ENCODE measurements at regions not wholly inside any gene's neighbourhood (a gene's known extent, or its start where the extent isn't known, plus 50 kb on each side); places are given as distances from the start of the nearest gene placed in this dataset.
"Not testable (repeated sequence)": the region's sequence is repeated elsewhere in the genome, so short reads cannot be mapped to it uniquely, and the experiment has no call there.

DNA sequence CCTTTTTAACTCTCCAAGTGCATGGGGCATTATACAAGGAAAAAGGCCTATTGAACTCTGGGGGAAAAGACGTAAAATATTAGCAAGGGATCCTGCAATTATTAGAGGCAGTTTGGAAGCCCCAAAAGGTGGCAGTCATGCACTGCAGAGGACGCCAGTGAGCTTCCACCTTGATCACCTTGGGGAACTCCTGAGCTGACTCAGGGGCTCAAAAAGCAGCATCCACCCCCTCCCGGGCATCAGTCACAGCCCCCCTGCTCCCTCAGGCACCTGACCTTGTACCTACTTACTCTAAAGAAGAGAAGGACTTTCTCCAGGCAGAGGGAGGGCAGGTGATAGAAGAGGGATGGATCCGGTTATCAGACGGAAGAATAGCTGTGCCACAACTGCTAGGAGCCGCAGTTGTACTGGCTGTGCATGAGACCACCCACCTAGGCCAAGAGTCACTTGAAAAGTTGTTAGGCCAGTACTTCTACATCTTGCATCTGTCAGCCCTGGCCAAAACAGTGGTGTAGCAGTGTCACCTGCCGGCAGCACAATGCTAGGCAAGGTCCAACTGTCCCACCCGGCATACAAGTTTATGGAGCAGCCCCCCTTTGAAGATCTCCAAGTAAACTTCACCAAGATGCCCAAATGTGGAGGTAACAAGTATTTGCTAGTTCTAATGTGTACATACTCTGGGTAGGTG, 601.6 kb downstream of the UQCRFS1 start:
- H3K27me3 Mint-ChIP-seq; H3K27ac ChIP-seq (ENCODE audit: low read depth, low read length); H3K4me3 Mint-ChIP-seq; H3K4me1 ChIP-seq (ENCODE audit: insufficient read depth, low read length); H3K4me1 Mint-ChIP-seq; H3K9me3 ChIP-seq (ENCODE audit: low read length); H3K4me3 ChIP-seq (ENCODE audit: low read length); H3K36me3 ChIP-seq (ENCODE audit: insufficient read depth, low read length); CTCF ChIA-PET; H3K27me3 ChIP-seq (ENCODE audit: insufficient read depth, low read length, poor library complexity, severe bottlenecking); H3K27ac Mint-ChIP-seq; POLR2A ChIA-PET; DNase-seq: not testable (repeated sequence)
- peaks cover 17 to 34% (median 25%) of the 10 kb centered on the region in 5 donors for H3K9me3 Mint-ChIP-seq
- peaks cover 0 to 29% (median 0%) of the 10 kb centered on the region in 3 donors for H3K36me3 Mint-ChIP-seq

DNA sequence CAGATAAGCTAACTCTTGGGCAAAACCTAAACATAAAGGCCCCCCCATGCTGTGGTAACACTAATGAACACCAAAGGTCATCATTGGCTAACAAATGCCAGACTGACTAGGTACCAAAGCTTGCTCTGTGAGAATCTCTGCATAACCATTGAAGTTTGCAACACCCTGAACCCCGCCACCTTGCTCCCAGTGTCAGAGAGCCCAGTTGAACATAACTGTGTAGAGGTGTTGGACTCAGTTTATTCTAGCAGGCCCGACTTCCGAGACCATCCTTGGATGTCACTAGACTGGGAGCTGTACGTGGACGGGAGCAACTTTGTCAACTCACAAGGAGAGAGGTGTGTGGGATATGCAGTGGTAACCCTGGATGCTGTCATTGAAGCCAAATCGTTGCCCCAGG, 602.2 kb downstream of the UQCRFS1 start:
- H3K4me1 ChIP-seq (ENCODE audit: insufficient read depth, low read length): no peaks in the 10 kb centered on the region
- H3K4me3 Mint-ChIP-seq: no peak overlapping the region
- H3K9me3 ChIP-seq (ENCODE audit: low read length): no peaks in the 10 kb centered on the region
- no peak for DNase-seq
- no peaks in the 10 kb centered on the region for H3K4me1 Mint-ChIP-seq
- H3K36me3 ChIP-seq (ENCODE audit: insufficient read depth, low read length): no peaks in the 10 kb centered on the region
- H3K27me3 Mint-ChIP-seq: no peaks in the 10 kb centered on the region
- H3K36me3 Mint-ChIP-seq: peaks cover 0 to 33% (median 1%) of the 10 kb centered on the region in 3 donors
- H3K27ac Mint-ChIP-seq: no peak overlapping the region
- ChIA-PET POLR2A (no interaction called here), CTCF (no interaction called here)
- H3K27me3 ChIP-seq (ENCODE audit: insufficient read depth, low read length, poor library complexity, severe bottlenecking): no peaks in the 10 kb centered on the region
- no peak overlapping the region for H3K27ac ChIP-seq (ENCODE audit: low read depth, low read length)
- H3K9me3 Mint-ChIP-seq: peaks cover 17 to 34% (median 26%) of the 10 kb centered on the region in 5 donors
- no peak overlapping the region for H3K4me3 ChIP-seq (ENCODE audit: low read length)

DNA sequence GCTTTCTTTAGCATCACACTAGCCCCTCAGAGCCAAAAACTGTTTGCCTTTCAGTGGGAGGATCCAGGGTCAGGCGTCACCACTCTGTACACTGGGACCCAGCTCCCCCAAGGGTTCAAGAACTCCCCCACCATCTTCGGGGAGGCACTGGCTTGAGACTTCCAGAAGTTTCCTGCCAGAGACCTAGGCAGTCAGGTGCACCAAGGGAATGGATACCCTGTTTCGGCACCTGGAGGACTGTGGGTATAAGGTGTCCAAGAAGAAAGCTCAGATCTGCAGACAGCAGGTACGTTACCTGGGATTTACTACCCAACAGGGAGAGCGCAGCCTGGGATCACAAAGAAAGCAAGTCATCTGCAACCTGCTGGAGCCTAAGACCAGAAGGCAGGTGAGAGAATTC, 603.0 kb downstream of the UQCRFS1 start:
- POLR2A ChIA-PET: no interaction called here
- no peak overlapping the region for H3K4me3 ChIP-seq (ENCODE audit: low read length)
- Mint-ChIP-seq H3K27me3 (no peaks in the 10 kb centered on the region), H3K27ac (no peak overlapping the region), H3K4me1 (no peaks in the 10 kb centered on the region), H3K9me3 (peaks cover 10 to 27% (median 24%) of the 10 kb centered on the region in 5 donors), H3K36me3 (peaks cover 0 to 28% (median 2%) of the 10 kb centered on the region in 3 donors), H3K4me3 (no peak overlapping the region)
- H3K36me3 ChIP-seq (ENCODE audit: insufficient read depth, low read length): no peaks in the 10 kb centered on the region
- CTCF ChIA-PET: no interaction called here
- no peaks in the 10 kb centered on the region for H3K9me3 ChIP-seq (ENCODE audit: low read length)
- H3K27me3 ChIP-seq (ENCODE audit: insufficient read depth, low read length, poor library complexity, severe bottlenecking): no peaks in the 10 kb centered on the region
- DNase-seq: no peak
- H3K4me1 ChIP-seq (ENCODE audit: insufficient read depth, low read length): no peaks in the 10 kb centered on the region
- no peak overlapping the region for H3K27ac ChIP-seq (ENCODE audit: low read depth, low read length)

DNA sequence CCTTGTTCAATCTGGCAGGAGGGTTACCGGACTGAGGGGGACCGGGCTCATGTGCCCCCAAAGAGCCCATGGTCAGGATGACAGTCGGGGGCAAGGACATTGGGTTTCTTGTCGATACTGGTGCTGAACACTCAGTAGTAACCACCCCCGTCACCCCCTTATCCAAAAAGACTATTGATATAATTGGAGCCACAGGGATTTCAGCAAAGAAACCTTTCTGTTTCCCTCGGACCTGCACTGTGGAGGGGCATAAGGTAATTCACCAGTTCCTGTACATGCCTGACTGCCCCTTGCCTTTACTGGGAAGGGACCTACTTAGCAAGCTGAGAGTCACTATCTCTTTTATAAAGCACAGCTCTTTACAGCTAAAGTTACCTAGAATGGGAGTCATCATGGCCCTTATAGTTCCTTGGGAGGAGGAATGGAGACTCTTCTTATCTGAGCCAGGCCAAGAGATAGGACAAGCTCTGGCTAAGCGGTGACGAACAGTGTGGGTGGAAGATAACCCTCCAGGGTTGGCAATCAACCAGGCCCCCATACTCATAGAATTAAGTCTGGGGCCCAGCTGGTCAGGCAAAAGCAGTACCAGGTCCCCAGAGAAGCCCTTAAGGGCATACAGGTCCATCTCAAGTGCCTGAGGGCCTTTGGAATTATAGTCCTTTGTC, 603.7 kb downstream of the UQCRFS1 start:
- Mint-ChIP-seq H3K9me3 (peaks cover 5 to 22% (median 17%) of the 10 kb centered on the region in 5 donors), H3K4me1 (no peaks in the 10 kb centered on the region), H3K4me3 (no peak overlapping the region), H3K36me3 (peaks cover 0 to 22% (median 2%) of the 10 kb centered on the region in 3 donors), H3K27me3 (no peaks in the 10 kb centered on the region), H3K27ac (no peak overlapping the region)
- Histone ChIP-seq H3K36me3 (ENCODE audit: insufficient read depth, low read length) (no peaks in the 10 kb centered on the region), H3K4me3 (ENCODE audit: low read length) (no peak overlapping the region), H3K9me3 (ENCODE audit: low read length) (no peaks in the 10 kb centered on the region), H3K27me3 (ENCODE audit: insufficient read depth, low read length, poor library complexity, severe bottlenecking) (no peaks in the 10 kb centered on the region), H3K4me1 (ENCODE audit: insufficient read depth, low read length) (no peaks in the 10 kb centered on the region), H3K27ac (ENCODE audit: low read depth, low read length) (peak overlapping the region; percentile 68)
- CTCF ChIA-PET: no interaction called here
- POLR2A ChIA-PET: no interaction called here
- no peak for DNase-seq

DNA sequence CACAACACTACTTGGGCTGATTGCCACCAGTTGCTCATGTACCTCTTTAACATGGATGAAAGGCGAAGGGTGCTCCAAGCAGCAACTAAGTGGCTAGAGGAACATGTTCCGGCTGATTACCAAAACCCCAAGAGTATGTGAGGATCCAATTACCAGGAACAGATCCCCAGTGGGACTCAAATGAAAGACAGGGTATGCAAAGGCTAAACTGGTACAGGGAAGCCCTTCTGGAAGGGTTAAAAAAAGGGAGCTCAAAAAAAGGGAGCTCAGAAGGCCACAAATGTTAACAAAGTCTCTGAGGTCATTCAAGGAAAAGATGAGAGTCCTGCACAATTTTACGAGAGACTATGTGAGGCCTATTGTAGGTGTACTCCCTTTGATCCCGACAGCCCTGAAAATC, 604.7 kb downstream of the UQCRFS1 start:
- no peaks in the 10 kb centered on the region for H3K36me3 ChIP-seq (ENCODE audit: insufficient read depth, low read length)
- Mint-ChIP-seq H3K36me3 (peaks cover 0 to 14% (median 2%) of the 10 kb centered on the region in 3 donors), H3K4me1 (no peaks in the 10 kb centered on the region), H3K27ac (no peak overlapping the region), H3K4me3 (no peak overlapping the region), H3K27me3 (no peaks in the 10 kb centered on the region), H3K9me3 (peaks cover 7 to 18% (median 10%) of the 10 kb centered on the region in 5 donors)
- H3K9me3 ChIP-seq (ENCODE audit: low read length): no peaks in the 10 kb centered on the region
- peak overlapping the region; percentile 68 for H3K27ac ChIP-seq (ENCODE audit: low read depth, low read length)
- H3K4me1 ChIP-seq (ENCODE audit: insufficient read depth, low read length): no peaks in the 10 kb centered on the region
- POLR2A ChIA-PET: no interaction called here
- no peaks in the 10 kb centered on the region for H3K27me3 ChIP-seq (ENCODE audit: insufficient read depth, low read length, poor library complexity, severe bottlenecking)
- H3K4me3 ChIP-seq (ENCODE audit: low read length): no peak overlapping the region
- CTCF ChIA-PET: no interaction called here
- no peak for DNase-seq

DNA sequence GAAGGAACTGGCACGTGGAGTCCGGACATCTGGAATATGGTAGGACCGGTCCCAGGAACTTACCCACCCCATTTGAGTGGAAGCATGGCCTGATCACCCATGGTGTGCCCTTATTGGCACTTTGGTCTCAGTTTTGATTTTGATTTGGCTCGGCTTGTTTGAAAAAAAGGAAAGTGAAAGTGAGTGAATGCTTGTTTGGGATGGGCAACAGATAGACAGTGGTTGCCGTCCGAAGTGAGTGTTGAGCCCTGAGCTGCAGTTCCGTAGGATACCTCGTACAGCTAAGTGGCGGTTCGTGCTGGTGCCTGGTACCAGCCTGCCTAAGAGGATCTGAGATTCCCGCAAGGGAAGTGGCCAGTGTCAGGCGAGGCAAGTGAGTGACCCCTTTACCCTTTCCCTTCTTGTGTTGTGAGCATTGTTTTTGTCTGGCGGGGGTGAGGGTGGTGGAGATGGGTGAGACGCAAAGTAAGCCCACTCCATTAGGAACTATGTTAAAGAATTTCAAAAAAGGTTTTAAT, 605.8 kb downstream of the UQCRFS1 start:
- Histone ChIP-seq H3K9me3 (ENCODE audit: low read length) (no peaks in the 10 kb centered on the region), H3K27me3 (ENCODE audit: insufficient read depth, low read length, poor library complexity, severe bottlenecking) (no peaks in the 10 kb centered on the region), H3K27ac (ENCODE audit: low read depth, low read length) (peak overlapping the region; percentile 68), H3K36me3 (ENCODE audit: insufficient read depth, low read length) (no peaks in the 10 kb centered on the region), H3K4me1 (ENCODE audit: insufficient read depth, low read length) (no peaks in the 10 kb centered on the region), H3K4me3 (ENCODE audit: low read length) (no peak overlapping the region)
- DNase-seq: no peak
- ChIA-PET POLR2A (no interaction called here), CTCF (no interaction called here)
- H3K4me1 Mint-ChIP-seq: no peaks in the 10 kb centered on the region
- H3K9me3 Mint-ChIP-seq: peaks cover 5 to 12% (median 7%) of the 10 kb centered on the region in 5 donors
- no peak overlapping the region for H3K27ac Mint-ChIP-seq
- H3K36me3 Mint-ChIP-seq: peaks cover 0 to 11% (median 2%) of the 10 kb centered on the region in 3 donors
- H3K27me3 Mint-ChIP-seq: no peaks in the 10 kb centered on the region
- no peak overlapping the region for H3K4me3 Mint-ChIP-seq

DNA sequence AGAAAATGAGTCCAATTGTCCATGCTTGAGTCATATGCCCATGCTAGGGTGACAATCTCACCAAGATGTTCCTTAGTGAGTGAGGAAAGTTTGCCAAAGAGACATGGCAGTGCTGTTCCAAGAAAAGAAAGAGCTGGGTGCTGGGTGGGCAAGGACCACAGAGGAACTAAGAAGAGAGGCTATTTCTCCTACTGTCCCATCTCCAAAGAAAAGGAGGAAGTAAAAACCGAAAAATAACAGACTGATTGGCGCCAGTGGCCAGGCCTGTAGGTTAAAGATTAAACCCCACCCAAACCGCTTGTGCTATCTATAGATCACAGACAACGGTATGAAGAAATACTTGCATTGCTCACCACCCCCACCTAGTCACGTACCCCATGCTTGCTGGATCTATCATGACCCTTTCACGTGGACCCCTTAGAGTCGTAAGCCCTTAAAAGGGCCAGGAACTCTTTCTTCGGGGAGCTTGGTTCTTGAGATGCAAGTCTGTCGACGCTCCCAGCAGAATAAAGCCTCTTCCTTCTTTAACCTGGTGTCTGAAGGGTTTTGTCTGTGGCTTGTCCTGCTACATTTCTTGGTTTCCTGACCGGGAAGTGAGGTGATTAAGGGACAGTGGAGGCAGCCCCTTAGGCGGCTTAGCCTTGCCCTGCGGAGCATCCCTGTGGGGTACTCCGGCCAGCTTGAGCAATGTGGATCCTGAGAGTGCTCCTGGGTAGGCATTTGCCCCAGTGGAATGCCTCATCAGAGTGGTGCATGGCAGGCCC, 606.5 kb downstream of the UQCRFS1 start:
- peaks cover 5 to 12% (median 7%) of the 10 kb centered on the region in 5 donors for H3K9me3 Mint-ChIP-seq
- H3K36me3 ChIP-seq (ENCODE audit: insufficient read depth, low read length): no peaks in the 10 kb centered on the region
- no peak overlapping the region for H3K4me3 ChIP-seq (ENCODE audit: low read length)
- CTCF ChIA-PET: no interaction called here
- H3K4me3 Mint-ChIP-seq: no peak overlapping the region
- DNase-seq: no peak
- H3K27ac Mint-ChIP-seq: no peak overlapping the region
- POLR2A ChIA-PET: no interaction called here
- H3K27ac ChIP-seq (ENCODE audit: low read depth, low read length): peak overlapping the region; percentile 82
- H3K27me3 Mint-ChIP-seq: no peaks in the 10 kb centered on the region
- peaks cover 0 to 3% (median 0%) of the 10 kb centered on the region in 3 donors for H3K4me1 Mint-ChIP-seq
- peaks cover 0 to 11% (median 2%) of the 10 kb centered on the region in 3 donors for H3K36me3 Mint-ChIP-seq
- H3K9me3 ChIP-seq (ENCODE audit: low read length): no peaks in the 10 kb centered on the region
- no peaks in the 10 kb centered on the region for H3K27me3 ChIP-seq (ENCODE audit: insufficient read depth, low read length, poor library complexity, severe bottlenecking)
- no peaks in the 10 kb centered on the region for H3K4me1 ChIP-seq (ENCODE audit: insufficient read depth, low read length)

All from CD8-positive, alpha-beta memory T cell (primary cell).